ENCODE measurements at regions not wholly inside any gene's neighbourhood (a gene's known extent, or its start where the extent isn't known, plus 50 kb on each side); places are given as distances from the start of the nearest gene placed in this dataset.

DNA sequence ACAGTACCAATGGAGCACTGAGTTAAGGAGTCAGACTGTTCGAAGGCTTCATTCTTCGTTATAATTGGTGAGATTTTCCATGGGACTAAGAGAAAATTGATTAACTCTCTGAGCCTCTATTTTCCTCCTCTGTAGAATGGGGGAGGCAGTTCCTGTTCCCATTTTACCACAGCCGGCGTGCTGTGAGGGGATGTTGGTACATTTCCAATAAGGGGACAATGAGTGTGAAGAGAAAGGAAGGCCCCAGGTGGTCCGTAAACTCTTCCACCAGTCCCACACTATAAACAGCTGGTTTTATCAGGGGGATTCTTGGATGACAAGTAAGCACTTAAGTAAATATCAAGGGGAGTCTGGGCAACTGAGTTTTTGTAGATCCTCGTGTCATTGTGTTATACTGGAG lies 109.9 kb downstream of the DAD1 start:
- DNase-seq (ENCODE audit: low read depth in 4 of 4, low spot score in 2 of 4) = no peak

DNA sequence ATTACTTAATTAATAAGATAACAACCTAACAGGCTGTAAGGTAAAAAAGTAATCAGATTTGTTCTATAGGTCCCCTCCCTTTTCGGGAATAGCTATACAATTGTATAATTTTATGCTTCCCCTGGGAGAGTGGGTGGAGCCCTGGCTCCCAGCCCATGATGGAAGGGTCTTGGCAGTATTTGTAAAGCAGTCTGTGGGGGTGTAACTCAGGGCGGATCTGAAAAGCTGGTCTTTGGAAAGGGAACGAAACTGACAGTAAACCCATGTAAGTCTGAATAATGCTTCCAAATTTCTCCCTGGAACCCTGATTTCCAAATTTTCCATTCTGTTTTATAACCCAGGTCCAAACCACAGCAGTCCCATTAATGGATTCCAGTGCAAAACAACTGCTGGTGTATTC lies 110.4 kb downstream of the DAD1 start:
- no peak for DNase-seq (ENCODE audit: low read depth in 4 of 4, low spot score in 2 of 4)

DNA sequence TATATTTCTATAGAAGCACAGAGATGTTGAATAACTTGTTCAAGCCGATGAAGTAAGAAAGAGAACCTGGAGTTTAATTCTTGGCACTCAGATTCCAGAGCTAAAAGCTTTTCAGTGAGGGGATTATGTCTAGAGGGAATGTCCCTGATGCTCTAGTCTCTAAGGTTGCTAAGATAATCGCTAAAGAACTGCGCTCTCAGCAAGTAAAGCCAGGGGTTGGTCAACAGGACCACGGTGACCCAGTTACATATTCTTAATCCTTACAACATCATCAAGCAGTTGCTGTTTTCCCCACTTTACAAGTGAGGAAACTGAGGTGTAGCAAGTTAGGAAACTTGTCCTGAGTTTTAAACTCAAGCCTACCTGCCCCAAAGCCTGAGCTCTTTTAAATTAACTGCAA lies 110.8 kb downstream of the DAD1 start:
- DNase-seq (ENCODE audit: low read depth in 4 of 4, low spot score in 2 of 4) = no peak

DNA sequence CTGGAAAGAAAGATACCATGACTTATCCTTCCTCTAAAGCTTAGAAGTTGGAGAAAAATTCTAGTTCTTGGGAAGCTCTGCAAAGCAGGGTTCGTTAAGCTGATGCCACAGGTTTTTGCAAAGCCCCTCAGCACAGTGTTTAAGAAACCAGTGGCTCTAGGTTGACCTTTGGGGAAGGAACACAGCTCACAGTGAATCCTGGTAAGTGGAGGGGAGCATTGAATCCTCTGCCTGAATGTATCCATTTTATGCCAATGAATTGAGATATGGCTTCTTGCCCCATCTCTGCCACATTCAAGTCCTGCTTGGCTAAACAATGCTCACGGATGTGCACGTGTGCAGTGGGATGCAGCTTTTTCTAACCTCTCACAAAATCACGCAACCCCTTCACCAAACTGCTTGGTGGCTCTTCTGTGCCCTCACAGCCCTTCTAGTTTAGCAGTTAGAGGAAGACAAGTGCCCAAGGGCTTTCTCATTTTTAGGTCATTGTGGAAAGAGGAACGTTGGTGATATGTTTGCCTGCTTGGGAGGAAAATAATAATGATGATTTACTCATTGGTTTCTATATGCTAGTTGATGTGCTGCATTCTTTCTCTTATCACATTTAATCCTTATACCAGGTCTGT lies 111.3 kb downstream of the DAD1 start:
- DNase-seq (ENCODE audit: low read depth in 4 of 4, low spot score in 2 of 4) = no peak

DNA sequence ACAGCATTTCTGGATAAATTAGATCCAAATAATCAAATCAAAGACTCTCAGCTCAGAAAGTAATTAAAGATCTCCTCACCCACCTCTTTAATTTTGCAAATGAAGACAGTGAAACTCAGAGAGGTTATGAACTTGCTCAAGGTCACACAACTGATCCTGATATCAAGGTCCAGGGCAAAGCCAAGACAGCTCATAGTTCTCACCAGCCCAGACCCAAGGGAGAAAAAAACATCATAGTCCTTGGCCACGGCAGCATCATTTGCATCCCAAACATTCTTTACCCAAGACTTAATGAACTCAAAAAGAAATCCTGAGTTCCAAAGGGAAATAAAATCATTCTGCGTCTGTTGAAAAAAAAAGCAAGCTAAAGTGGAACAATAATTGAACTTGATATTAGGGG lies 112.1 kb downstream of the DAD1 start:
- DNase-seq (ENCODE audit: low read depth in 4 of 4, low spot score in 2 of 4) = no peak

DNA sequence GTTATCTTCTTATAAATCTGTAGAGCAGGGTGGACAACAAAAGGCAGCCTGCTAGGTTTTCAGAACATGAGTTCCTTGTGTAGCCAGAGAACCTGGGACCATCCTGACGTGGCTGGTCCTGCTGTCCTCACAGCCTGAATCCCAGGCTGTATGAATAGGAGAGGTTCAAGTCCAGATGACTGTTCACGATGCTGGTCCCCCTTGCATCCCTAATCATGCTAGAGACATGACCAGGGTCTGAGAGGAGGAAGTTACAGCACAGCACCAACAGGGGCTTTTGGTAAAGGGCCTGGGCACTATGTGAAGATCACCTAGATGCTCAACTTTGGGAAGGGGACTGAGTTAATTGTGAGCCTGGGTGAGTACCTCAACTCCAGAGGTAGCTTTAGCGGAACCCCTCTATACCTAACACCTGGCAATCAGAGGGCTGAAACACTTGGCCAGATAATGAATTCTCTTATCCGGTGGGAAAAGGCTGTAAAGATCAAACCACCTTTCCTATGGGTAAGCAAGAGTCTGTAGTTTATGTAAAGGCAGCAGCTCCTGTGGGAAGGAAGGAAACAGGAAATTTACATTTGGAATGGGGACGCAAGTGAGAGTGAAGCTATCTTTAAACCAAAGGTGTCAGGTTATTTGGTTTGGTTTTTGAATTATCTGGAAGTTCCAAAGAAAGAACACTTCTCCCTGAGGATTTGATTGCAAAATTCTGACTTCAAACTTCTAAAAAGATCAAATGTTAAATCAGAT lies 112.8 kb downstream of the DAD1 start:
- no peak for DNase-seq (ENCODE audit: low read depth in 4 of 4, low spot score in 2 of 4)

DNA sequence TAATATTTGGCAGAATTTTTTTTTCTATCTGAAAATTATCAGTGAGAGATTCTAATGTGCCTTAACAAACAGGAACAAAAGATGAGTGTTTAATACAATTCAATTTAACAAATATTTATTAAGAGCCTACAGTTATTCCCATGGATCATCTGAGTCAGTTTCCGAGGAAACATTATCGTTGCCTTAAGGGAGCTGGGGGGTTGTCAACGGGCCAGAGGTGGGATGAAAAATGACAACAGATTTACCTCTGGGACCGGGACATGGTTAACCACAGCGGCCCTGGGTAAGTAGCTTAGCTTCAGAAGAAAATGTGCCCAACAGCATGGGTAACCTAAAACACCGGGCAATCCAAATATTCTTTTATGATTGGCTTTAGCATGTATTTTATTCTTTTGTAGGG lies 113.6 kb downstream of the DAD1 start:
- DNase-seq (ENCODE audit: low read depth in 4 of 4, low spot score in 2 of 4) = no peak

DNA sequence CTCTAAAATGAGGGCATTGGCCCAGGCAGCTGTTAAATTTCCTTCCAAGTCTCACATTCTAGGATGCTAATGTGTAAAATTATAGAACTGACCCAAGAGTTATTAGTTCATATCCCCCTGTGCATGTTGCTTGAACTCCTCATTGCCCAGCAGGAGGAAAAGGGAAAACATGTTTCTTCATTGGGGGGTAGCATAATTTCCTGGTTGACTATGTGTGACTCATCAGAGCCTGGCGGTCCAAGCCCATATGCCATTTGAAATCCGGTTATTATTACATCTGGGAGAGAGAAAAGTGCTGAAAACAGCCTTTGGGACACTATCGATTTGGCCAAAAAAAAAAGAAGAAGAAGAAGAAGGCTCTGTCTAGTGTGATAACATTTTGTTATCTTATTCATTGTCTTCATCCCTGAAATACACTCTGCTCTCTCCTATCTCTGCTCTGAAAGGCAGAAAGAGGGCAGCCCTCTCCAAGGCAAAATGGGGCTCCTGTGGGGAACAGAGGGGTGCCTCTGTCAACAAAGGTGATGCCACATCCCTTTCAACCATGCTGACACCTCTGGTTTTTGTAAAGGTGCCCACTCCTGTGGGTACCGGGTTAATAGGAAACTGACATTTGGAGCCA lies 114.2 kb downstream of the DAD1 start:
- DNase-seq (ENCODE audit: low read depth in 4 of 4, low spot score in 2 of 4) = no peak

DNA sequence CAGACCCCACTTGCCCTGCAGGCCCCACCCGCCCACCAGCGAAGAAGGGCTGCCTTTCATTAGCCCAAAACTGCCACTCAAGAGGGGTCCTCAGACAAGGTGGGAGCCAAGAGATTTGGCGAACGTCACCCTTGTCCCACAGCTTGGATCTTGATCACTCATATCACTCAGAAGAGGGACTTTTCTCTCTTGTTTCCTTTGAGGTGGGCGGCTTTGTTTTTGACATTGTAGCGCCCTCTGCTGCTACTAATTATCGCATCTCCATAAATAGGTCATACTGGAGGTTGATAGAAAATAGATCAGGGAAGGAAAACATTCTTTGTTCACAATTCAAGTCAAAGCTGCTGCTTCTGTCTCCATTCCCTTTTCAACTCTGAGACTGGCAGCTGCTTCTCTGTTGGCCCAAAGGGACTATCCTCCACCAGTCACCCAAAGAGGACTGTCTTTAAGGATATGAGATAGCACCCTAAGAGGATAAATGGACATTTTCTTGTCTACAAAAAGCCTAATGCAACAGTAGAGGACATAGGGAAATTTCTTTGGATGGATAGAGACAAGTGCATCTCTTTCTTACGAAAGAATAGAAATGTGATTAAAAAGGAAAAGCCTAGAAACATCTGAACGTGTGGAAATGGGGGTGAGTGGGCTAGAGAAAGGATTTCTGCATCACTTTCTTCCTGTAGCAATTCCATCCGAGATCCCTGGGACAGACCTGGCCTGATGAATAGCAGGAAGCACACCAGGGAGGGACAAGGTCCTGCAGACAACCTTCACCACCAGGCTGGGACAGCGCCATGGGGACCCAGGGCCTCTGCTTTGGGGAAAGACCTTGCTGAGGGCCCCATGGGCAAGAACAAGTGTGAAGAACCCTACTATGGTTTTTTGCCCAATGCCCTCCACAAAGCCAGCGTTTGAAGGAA lies 115.8 kb downstream of the DAD1 start:
- DNase-seq (ENCODE audit: low read depth in 4 of 4, low spot score in 2 of 4) = no peak

DNA sequence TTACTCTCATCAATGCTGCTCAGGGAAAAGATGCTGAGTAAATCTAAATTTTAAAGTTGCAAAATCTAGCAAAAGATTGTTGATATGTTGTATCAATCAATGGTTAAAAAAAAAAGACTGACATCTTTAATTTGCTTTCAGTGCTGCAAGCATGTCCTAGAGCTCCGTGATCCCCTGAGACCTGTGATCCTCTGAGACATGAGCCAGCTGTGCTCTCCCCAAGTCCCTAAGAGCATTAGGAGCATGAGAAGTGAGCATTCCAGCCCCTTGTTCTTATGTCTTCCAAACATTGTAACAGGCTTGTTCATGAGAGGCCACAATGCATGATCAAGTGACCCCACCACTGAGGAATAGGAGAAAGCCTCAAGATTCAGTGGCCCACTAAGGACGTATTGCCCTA lies 116.6 kb downstream of the DAD1 start:
- no peak for DNase-seq (ENCODE audit: low read depth in 4 of 4, low spot score in 2 of 4)

DNA sequence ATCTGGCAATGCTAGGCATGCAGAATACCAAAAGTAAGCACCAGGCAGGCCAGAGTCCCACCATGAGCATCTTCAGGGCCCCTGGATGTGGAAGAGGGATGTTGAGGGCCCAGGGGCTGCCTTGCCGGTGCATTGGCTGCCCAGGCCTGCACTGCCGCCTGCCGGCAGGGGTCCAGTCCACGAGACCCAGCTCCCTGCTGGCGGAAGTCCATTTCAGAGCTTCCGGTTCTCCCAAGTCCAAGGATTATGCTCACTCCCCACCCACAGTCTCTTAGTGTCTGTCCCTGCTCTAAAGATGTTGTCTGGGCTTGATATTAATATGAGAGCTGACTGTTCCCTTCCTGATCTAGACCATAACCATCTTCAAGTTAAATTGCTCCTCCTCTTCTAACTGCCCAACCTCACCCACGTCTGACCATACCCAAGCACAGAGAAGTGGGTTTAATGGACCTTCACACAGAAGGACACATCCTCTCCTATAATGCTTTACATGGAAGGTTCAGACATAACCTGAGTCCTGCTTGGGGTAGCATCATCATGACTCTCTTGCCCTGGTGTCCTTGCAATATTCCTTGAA lies 117.4 kb downstream of the DAD1 start:
- peak in 2 of 4 donors; percentile 45 to 50 for DNase-seq (ENCODE audit: low read depth in 4 of 4, low spot score in 2 of 4)

DNA sequence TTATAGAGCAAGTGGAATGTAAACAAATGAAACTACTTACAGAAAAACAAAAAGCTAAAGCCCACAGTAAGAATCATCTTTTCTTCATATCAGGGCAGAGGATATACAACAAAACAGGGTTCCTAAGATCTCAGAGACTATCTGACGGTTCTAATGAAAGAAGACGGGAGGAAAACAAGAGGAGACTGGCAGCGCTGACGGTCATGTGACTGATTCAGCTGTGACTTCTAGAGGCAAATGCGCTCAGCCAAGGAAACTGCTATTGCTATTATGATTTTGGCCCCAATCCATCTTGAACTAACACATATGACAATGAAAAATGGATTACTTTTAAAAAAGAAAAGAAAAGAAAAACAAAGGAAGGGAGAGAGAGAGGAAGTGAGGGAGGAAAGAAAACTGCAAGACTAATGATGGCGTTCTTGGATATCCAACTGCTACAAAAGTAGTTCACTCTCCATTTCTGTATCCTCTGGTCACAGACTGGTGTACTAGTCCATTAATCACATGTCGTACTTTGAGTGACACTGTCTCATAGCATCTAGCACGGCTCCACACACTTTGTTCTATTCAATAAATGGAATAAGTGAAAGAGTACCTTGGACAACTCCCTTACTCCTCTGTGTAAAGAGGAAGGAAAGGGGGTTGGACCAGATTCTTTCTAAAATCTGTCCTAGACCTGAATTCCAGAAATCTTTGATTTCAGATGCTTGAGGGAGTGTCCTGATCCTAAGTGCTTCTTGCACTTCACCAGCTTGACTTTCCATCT lies 119.3 kb downstream of the DAD1 start:
- DNase-seq (ENCODE audit: low read depth in 4 of 4, low spot score in 2 of 4) = no peak

DNA sequence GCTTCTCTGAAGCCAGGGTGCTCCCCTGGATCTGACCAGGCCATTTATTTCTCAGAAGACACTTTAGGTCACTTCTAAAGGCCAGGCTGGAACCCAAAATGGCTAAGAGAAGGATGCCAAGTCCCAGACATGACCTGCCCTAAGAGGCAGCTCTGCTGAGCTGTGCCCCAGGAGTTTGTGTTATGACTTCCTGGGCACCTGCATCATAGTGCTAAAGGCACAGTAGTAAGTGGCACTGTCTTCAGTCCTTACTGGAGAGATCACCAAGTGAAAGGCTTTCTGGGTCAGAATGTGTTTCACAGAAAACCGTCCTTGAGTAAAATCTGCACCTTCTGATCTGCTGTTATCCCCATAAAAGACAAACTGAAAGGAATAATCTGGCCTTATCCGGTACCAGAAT lies 120.2 kb downstream of the DAD1 start:
- DNase-seq (ENCODE audit: low read depth in 4 of 4, low spot score in 2 of 4) = no peak

DNA sequence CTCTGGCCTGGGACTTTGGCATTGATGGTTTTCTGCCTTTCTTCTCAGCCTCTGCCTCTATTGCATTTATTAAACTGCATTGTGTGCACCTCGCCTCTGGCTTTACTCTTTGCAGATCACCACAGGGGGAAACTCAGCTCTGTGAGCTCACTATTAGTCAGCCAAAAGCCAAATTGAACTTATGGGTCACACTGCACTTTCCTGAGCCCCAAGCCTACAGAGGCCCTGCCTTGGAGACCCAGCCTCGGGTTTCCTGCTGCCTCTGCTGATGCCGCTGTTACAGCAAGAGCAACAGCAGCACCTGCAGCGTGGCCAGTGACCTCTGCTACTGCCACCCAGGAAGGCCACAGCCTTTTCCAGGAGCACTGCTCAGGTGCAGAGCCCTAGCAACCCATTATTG lies 122.5 kb downstream of the DAD1 start:
- no peak for DNase-seq (ENCODE audit: low read depth in 4 of 4, low spot score in 2 of 4)

DNA sequence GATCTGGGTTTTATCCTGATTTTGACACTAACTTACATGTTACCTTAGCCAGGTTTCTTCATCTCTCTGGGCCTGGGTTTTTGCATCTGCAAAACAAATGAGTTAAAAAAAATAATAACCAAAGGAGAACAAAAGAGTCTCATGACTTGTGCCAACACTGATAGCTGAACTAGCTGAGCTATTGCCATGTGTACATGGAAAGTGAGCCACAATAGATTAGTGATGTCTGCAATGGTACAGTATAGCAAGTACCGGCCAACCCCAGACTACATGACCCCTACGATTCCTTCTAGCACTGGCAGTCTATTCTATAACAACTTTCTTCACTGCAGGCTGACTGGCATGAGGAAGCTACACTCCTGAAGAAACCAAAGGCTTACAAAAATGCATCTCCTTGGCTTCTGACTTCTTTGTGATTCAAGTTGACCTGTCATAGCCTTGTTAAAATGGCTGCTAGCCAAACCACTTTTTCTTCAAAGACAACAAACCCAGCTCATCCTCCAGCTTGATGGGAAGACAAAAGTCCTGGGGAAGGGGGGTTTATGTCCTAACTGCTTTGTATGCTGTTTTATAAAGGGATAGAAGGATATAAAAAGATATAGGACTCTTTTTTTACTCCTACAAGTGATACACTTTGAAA lies 123.7 kb downstream of the DAD1 start:
- DNase-seq (ENCODE audit: low read depth in 4 of 4, low spot score in 2 of 4) = no peak

DNA sequence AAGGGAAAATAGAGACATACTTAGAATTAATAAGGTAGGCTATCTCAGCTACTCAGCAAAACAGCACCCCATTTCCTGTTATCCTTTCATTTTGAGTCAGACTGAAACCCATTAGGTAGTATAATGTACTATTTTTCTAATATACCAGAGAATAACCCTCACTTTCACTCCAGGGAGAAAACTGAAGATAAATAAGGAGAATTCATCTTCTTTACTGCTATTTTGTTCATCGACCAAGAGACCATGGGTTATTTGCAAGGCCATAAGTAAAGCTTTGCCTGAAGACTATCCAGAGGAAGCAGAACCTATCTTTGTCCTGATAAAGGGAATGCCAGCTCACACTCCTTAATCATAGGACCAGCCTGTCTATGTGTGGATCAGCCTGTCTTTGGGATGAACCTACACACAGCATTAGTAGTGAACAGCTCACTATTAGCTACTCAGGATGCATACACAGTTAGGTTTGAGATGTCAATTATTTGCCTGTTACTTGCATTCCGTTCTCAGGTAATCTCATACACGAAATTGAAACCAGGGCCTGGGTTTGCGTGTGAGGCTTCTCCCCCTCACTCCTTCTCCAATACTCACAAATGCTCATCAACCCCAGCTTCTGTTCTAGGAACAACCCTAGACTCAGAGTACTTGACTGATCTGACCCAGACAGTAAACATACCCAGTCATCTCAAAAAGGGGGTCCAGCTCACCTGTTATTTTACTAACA lies 124.4 kb downstream of the DAD1 start:
- DNase-seq (ENCODE audit: low read depth in 4 of 4, low spot score in 2 of 4) = no peak

DNA sequence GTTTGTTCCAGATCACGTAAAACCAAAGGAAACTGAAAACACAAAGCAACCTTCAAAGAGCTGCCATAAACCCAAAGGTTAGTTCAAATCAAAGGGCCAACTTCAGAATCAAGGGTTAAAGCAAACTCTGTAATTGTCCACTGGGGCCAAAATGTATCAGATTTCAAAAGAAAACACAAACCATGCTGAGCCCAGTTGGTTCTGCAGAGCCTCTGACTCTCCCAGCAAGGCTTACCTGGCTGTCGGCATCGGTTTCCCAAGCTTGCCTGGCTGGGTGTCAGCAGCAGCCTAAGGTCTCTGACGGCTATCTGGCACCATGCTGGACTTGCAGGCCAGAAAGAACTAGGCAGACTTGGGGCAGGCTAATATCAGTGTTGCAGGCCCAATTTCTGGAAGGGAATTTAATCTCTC lies 125.3 kb downstream of the DAD1 start:
- DNase-seq (ENCODE audit: low read depth in 4 of 4, low spot score in 2 of 4) = no peak

DNA sequence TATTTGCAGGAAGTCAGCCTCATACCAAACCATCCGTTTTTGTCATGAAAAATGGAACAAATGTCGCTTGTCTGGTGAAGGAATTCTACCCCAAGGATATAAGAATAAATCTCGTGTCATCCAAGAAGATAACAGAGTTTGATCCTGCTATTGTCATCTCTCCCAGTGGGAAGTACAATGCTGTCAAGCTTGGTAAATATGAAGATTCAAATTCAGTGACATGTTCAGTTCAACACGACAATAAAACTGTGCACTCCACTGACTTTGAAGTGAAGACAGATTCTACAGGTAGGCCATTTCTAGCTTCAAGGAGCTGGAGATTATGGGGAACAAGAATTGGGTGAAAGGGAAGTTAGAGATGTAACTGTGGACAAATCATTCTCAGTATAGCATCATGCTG lies 126.1 kb downstream of the DAD1 start:
- DNase-seq (ENCODE audit: low read depth in 4 of 4, low spot score in 2 of 4) = no peak

All from left renal cortex interstitium (tissue), 4 donors.